ENCODE measurements at regions not wholly inside any gene's neighbourhood (a gene's known extent, or its start where the extent isn't known, plus 50 kb on each side); places are given as distances from the start of the nearest gene placed in this dataset.

DNA sequence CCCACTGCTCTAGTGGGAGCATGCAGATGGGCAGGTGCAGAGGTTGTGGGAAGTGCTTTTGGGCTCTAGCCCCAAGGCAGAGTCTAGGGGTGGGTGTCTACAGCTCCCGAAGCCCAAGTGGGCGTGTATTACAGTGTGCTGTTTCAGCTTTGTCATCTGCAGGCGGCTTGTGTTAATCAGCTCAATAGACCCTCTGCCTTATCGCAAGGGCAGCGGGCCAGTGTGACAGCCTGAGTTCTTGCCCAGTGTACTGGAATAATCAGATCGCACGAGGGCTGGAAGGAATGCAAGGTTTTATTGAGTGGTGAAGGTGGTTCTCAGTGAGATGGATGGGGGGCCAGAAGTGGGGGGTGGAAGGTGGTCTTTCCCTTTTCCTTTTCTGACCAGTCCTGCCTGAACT is 529.4 kb upstream of the AMOT start:
- Histone ChIP-seq H3K36me3 (ENCODE audit: insufficient read depth) (no peaks in the 10 kb centered on the region), H3K9ac (no peak overlapping the region), H3K4me1 (ENCODE audit: low read depth, poor library complexity, severe bottlenecking) (no peaks in the 10 kb centered on the region), H4K20me1 (ENCODE audit: insufficient read depth) (no peaks in the 10 kb centered on the region), H3K79me2 (ENCODE audit: insufficient read depth, low read depth) (no peaks in the 10 kb centered on the region), H3K27me3 (ENCODE audit: insufficient read depth, low read depth) (no peaks in the 10 kb centered on the region), H2AFZ (ENCODE audit: low read depth) (no peak overlapping the region), H3K27ac (no peak overlapping the region), H3K4me3 (IDR thresholded peaks at IDR 0.05; ENCODE audit: insufficient read depth, low read depth, low read length) (no peak overlapping the region), H3K4me2 (no peak overlapping the region)
- TF ChIP-seq, protein P1, sequence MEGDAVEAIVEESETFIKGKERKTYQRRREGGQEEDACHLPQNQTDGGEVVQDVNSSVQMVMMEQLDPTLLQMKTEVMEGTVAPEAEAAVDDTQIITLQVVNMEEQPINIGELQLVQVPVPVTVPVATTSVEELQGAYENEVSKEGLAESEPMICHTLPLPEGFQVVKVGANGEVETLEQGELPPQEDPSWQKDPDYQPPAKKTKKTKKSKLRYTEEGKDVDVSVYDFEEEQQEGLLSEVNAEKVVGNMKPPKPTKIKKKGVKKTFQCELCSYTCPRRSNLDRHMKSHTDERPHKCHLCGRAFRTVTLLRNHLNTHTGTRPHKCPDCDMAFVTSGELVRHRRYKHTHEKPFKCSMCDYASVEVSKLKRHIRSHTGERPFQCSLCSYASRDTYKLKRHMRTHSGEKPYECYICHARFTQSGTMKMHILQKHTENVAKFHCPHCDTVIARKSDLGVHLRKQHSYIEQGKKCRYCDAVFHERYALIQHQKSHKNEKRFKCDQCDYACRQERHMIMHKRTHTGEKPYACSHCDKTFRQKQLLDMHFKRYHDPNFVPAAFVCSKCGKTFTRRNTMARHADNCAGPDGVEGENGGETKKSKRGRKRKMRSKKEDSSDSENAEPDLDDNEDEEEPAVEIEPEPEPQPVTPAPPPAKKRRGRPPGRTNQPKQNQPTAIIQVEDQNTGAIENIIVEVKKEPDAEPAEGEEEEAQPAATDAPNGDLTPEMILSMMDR (conservative IDR thresholded peaks at IDR 0.05; ENCODE audit: low read depth, low read length), result no peak

DNA sequence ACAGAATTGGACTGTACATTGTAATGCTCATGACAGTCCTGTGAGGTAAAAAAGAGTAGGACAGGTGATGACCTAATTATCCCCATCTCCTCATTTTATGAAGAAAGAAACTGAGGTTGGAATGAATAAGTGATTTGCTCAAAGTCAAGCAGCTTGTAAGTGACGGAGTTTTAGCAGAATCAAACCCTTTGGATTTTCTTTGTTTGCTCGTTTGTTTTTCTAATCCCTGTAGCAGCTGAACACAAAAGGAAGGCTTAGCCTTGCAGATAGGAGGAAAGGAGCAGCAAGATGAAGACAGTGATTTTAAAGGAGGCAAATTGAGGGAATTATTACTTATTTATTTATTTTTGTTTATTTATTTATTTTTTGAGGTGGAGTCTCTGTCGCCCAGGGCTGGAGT is 528.4 kb upstream of the AMOT start:
- no peak overlapping the region for H3K4me3 ChIP-seq (IDR thresholded peaks at IDR 0.05; ENCODE audit: insufficient read depth, low read depth, low read length)
- no peaks in the 10 kb centered on the region for H3K79me2 ChIP-seq (ENCODE audit: insufficient read depth, low read depth)
- no peaks in the 10 kb centered on the region for H4K20me1 ChIP-seq (ENCODE audit: insufficient read depth)
- H3K9ac ChIP-seq, result no peak overlapping the region
- no peak overlapping the region for H3K27ac ChIP-seq
- H3K4me1 ChIP-seq (ENCODE audit: low read depth, poor library complexity, severe bottlenecking), result no peaks in the 10 kb centered on the region
- no peaks in the 10 kb centered on the region for H3K27me3 ChIP-seq (ENCODE audit: insufficient read depth, low read depth)
- TF ChIP-seq, protein P1 (conservative IDR thresholded peaks at IDR 0.05; ENCODE audit: low read depth, low read length), result no peak
- H3K4me2 ChIP-seq, result no peak overlapping the region
- H2AFZ ChIP-seq (ENCODE audit: low read depth), result no peak overlapping the region
- no peaks in the 10 kb centered on the region for H3K36me3 ChIP-seq (ENCODE audit: insufficient read depth)

DNA sequence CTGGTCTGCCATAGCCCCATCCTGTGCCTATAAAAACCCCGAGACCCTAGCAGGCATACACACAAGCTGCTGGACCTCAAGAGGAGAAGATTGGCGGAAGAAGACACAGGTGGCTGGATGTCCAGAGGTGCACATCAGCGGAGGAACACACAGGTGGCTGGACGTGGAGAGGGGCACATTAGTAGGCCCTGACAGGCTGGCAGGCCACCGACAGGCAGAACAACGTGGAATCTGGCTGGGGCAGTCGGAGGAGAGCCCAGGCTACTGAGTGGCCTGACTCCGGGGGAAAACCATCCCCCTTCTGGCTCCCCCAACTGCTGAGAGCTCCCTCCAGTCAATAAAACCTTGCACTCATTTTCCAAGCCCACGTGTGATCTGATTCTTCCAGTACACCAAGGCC is 512.5 kb upstream of the AMOT start:
- TF ChIP-seq, protein P1 (conservative IDR thresholded peaks at IDR 0.05; ENCODE audit: low read depth, low read length), result no peak
- Histone ChIP-seq H3K79me2 (ENCODE audit: insufficient read depth, low read depth) (no peaks in the 10 kb centered on the region), H3K4me1 (ENCODE audit: low read depth, poor library complexity, severe bottlenecking) (no peaks in the 10 kb centered on the region), H2AFZ (ENCODE audit: low read depth) (no peak overlapping the region), H4K20me1 (ENCODE audit: insufficient read depth) (no peaks in the 10 kb centered on the region), H3K9ac (no peak overlapping the region), H3K27me3 (ENCODE audit: insufficient read depth, low read depth) (no peaks in the 10 kb centered on the region), H3K27ac (no peak overlapping the region), H3K36me3 (ENCODE audit: insufficient read depth) (no peaks in the 10 kb centered on the region), H3K4me2 (no peak overlapping the region), H3K4me3 (IDR thresholded peaks at IDR 0.05; ENCODE audit: insufficient read depth, low read depth, low read length) (no peak overlapping the region)

DNA sequence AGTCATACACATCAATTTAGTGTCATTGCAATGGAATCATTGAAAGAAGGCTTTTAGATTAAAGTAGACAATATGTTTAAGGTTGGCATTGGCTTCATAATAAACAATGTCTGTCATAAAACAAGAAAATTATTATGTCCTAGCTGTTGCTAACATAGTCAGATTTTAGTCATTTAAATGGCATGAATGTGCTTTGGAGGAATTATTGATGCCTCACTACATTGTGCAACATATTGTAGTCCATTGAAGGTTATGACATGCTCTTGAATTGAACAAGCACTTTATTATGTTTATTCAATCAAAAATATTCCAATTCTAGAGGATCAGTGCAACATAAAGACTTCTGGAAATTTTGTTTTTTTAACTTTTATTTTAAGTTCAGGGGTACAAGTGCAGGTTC is 489.8 kb upstream of the AMOT start:
- H3K9ac ChIP-seq, result no peak overlapping the region

More for the DNA sequence above, 489.8 kb upstream of the AMOT start:
- no peaks in the 10 kb centered on the region for H3K27me3 ChIP-seq (ENCODE audit: insufficient read depth, low read depth)
- H3K4me3 ChIP-seq (IDR thresholded peaks at IDR 0.05; ENCODE audit: insufficient read depth, low read depth, low read length), result no peak overlapping the region
- H2AFZ ChIP-seq (ENCODE audit: low read depth), result no peak overlapping the region
- no peak overlapping the region for H3K27ac ChIP-seq
- no peaks in the 10 kb centered on the region for H4K20me1 ChIP-seq (ENCODE audit: insufficient read depth)
- TF ChIP-seq, protein P1 (conservative IDR thresholded peaks at IDR 0.05; ENCODE audit: low read depth, low read length), result no peak
- no peak overlapping the region for H3K4me2 ChIP-seq
- H3K4me1 ChIP-seq (ENCODE audit: low read depth, poor library complexity, severe bottlenecking), result no peaks in the 10 kb centered on the region
- H3K79me2 ChIP-seq (ENCODE audit: insufficient read depth, low read depth), result no peaks in the 10 kb centered on the region
- H3K36me3 ChIP-seq (ENCODE audit: insufficient read depth), result no peaks in the 10 kb centered on the region
